Keratinocyte (primary cell): ENCODE measurements at regions not wholly inside any gene's neighbourhood (a gene's known extent, or its start where the extent isn't known, plus 50 kb on each side); places are given as distances from the start of the nearest gene placed in this dataset.

Source experiments
- EZH2 ChIP-seq: IDR thresholded peaks from one replicate; pipeline ENCODE4 v1.6.1; 2012; ENCODE audit warnings: inconsistent platforms, mild to moderate bottlenecking, low read length, moderate library complexity
- TF ChIP-seq, protein P1 (sequence below), 3 experiments: IDR thresholded peaks in 1 of 3; conservative IDR thresholded peaks in 1 of 3; optimal IDR thresholded peaks in 1 of 3; 2 replicates in 2 of 3; 3 replicates in 1 of 3; pipeline versions ENCODE3 to v1.5.1; 2011; ENCODE audit warnings: low read length in 3 of 3, mild to moderate bottlenecking in 3 of 3, moderate library complexity in 2 of 3, control low read depth in 1 of 3, inconsistent platforms in 1 of 3; ENCODE audit not compliant: insufficient read depth in 2 of 3; ENCODE audit errors: extremely low read depth in 1 of 3

- TF ChIP-seq, protein P1, sequence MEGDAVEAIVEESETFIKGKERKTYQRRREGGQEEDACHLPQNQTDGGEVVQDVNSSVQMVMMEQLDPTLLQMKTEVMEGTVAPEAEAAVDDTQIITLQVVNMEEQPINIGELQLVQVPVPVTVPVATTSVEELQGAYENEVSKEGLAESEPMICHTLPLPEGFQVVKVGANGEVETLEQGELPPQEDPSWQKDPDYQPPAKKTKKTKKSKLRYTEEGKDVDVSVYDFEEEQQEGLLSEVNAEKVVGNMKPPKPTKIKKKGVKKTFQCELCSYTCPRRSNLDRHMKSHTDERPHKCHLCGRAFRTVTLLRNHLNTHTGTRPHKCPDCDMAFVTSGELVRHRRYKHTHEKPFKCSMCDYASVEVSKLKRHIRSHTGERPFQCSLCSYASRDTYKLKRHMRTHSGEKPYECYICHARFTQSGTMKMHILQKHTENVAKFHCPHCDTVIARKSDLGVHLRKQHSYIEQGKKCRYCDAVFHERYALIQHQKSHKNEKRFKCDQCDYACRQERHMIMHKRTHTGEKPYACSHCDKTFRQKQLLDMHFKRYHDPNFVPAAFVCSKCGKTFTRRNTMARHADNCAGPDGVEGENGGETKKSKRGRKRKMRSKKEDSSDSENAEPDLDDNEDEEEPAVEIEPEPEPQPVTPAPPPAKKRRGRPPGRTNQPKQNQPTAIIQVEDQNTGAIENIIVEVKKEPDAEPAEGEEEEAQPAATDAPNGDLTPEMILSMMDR (optimal IDR thresholded peaks at IDR 0.05 in 1 of 3, IDR thresholded peaks at IDR 0.05 in 1 of 3, conservative IDR thresholded peaks at IDR 0.05 in 1 of 3; ENCODE audit: extremely low read depth in 1 of 3, insufficient read depth in 2 of 3, low read length in 3 of 3) = no peak
- TF ChIP-seq EZH2 = no peak
These were observed 54.9 kb upstream of the MAML3 start for GRCh38 chr4:140208921-140209320.
